ENCODE measurements at regions not wholly inside any gene's neighbourhood (a gene's known extent, or its start where the extent isn't known, plus 50 kb on each side); places are given as distances from the start of the nearest gene placed in this dataset.
"Not testable (repeated sequence)": the region's sequence is repeated elsewhere in the genome, so short reads cannot be mapped to it uniquely, and the experiment has no call there.

DNA sequence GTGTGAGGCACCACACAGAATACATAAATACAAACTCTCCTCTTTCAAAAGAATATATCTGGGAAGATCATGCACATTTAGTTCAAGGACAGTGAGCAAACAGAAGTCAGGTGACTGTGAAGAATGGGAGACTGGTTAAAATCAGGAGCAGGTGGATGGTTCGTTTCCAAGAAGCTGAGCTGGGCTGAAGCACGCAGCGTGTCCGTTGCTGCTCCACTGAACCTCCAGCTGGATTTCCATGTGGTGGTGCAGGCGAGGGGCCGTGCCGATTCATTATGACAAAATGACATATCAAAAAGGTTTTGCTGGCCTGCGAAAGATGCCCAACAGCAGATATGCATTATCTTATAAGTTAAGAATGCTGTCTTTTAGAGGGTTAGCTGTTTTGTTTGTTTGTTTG is 66.0 kb downstream of the OLIG1 start:
- TF ChIP-seq, protein P1, sequence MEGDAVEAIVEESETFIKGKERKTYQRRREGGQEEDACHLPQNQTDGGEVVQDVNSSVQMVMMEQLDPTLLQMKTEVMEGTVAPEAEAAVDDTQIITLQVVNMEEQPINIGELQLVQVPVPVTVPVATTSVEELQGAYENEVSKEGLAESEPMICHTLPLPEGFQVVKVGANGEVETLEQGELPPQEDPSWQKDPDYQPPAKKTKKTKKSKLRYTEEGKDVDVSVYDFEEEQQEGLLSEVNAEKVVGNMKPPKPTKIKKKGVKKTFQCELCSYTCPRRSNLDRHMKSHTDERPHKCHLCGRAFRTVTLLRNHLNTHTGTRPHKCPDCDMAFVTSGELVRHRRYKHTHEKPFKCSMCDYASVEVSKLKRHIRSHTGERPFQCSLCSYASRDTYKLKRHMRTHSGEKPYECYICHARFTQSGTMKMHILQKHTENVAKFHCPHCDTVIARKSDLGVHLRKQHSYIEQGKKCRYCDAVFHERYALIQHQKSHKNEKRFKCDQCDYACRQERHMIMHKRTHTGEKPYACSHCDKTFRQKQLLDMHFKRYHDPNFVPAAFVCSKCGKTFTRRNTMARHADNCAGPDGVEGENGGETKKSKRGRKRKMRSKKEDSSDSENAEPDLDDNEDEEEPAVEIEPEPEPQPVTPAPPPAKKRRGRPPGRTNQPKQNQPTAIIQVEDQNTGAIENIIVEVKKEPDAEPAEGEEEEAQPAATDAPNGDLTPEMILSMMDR (IDR thresholded peaks at IDR 0.05), result no peak
- Histone ChIP-seq H3K9me3 (no peaks in the 10 kb centered on the region), H3K36me3 (no peaks in the 10 kb centered on the region), H3K27me3 (no peaks in the 10 kb centered on the region), H3K4me3 (no peak overlapping the region), H3K4me1 (no peaks in the 10 kb centered on the region), H3K27ac (no peak overlapping the region)
- intact Hi-C loops (cut with DNase I), result no loop called here
- DNase-seq (ENCODE audit: low spot score in 2 of 2), result no peak

DNA sequence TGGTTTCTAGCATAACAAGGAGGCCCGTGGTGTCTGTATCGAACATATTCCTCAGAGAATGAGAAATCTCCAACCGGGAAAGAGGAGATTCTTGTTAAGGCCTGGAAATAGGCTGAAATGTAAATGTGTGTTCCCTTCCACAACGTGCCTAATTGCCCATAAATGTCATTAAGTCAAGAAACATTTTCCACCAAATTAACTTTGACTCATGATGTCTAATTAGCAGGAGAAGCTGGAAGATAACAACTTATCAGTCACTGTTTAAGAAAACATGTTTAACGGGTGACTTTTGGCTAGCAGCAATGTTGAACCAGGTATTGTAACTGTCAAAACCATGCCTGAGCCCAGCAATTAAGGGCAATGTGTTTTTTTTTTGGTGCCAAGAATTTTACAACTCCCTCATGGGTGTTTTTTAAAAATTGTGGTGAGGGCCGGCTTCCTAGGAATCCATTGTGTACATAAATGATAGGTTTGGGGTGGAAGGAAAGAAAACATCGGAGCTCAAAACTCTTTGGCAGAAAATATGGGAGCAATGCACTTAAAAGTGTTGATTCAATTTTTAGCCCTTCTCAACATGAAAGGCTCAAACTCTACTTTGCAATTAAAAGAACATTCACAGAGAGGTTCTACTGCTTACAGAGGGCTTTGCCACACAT is 67.0 kb downstream of the OLIG1 start:
- intact Hi-C loops (cut with DNase I), result no loop called here
- no peak for DNase-seq (ENCODE audit: low spot score in 2 of 2)
- Histone ChIP-seq H3K4me3 (no peak overlapping the region), H3K27ac (no peak overlapping the region), H3K36me3 (no peaks in the 10 kb centered on the region), H3K4me1 (no peaks in the 10 kb centered on the region), H3K27me3 (no peaks in the 10 kb centered on the region), H3K9me3 (no peaks in the 10 kb centered on the region)
- TF ChIP-seq, protein P1 (IDR thresholded peaks at IDR 0.05), result no peak

DNA sequence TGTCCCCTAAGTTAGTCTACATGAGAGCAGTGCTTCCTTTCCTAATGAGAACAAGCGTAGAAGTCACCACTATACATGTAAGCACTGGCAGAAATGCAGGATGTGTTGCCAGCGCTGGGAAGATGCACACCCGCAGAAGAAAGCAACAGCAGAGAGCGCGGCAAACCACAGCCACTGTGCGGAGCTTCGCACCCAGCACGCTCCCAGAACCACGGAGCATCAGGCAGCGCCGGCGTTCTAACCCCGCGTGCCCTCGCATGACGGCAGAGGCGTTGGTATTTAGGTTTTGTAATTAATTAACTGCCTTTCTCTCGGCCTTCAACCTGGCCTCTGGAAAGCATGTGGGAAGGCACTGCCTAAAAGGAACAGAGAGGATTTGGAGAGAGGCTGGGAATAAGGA is 69.1 kb downstream of the OLIG1 start:
- Histone ChIP-seq H3K36me3 (no peaks in the 10 kb centered on the region), H3K4me1 (no peaks in the 10 kb centered on the region), H3K27me3 (no peaks in the 10 kb centered on the region), H3K9me3 (no peaks in the 10 kb centered on the region), H3K4me3 (no peak overlapping the region), H3K27ac (no peak overlapping the region)
- TF ChIP-seq, protein P1 (IDR thresholded peaks at IDR 0.05), result no peak
- intact Hi-C loops (cut with DNase I), result no loop called here
- DNase-seq (ENCODE audit: low spot score in 2 of 2), result no peak

DNA sequence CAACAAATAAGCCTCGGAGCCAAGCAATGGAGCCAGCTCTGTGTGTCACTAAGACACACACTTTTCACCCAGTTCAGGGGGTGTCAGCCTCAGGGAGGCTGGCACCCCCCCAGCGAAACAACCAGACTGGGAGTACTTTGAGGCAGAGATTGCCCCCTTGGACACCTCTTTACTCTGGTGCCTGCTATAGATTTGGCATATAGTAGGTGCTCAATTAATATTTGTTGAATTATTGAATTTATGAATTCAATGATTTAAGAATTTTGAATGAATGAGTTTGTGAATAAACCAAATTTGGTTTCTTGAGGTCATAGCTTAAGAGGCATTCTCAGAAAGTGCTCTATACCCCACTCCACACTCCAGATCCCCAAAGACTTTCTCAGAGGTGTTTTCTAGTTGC is 70.3 kb downstream of the OLIG1 start:
- DNase-seq (ENCODE audit: low spot score in 2 of 2), result no peak
- H3K36me3 ChIP-seq, result no peaks in the 10 kb centered on the region
- no peaks in the 10 kb centered on the region for H3K4me1 ChIP-seq
- intact Hi-C loops (cut with DNase I), result no loop called here
- TF ChIP-seq, protein P1 (IDR thresholded peaks at IDR 0.05), result no peak
- H3K9me3 ChIP-seq, result no peaks in the 10 kb centered on the region
- no peak overlapping the region for H3K4me3 ChIP-seq
- H3K27me3 ChIP-seq, result no peaks in the 10 kb centered on the region
- H3K27ac ChIP-seq, result no peak overlapping the region

DNA sequence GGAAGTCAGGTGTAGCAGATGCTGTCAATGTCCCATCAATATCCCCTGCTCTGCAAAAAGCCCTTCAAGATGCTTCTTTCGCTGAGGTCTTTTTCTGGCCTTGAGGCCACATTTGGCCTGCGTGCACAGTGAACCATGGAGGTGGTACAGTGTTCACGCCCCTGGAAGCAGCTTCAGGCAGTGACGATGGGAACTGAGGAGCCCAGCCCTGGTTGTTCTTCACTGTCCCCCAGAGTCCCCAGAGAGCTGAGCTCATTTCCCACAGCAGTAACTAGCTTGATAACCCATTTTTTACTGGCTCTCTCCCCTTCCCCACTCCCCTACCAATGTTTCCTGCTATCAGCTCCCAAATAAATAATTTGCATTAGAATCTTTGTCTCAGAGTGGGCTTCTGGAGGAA is 76.5 kb downstream of the OLIG1 start:
- intact Hi-C loops (cut with DNase I), result no loop called here
- no peak for DNase-seq (ENCODE audit: low spot score in 2 of 2)
- no peaks in the 10 kb centered on the region for H3K27me3 ChIP-seq
- H3K4me3 ChIP-seq, result no peak overlapping the region
- H3K36me3 ChIP-seq, result no peaks in the 10 kb centered on the region
- no peaks in the 10 kb centered on the region for H3K4me1 ChIP-seq
- no peaks in the 10 kb centered on the region for H3K9me3 ChIP-seq
- H3K27ac ChIP-seq, result no peak overlapping the region
- TF ChIP-seq, protein P1 (IDR thresholded peaks at IDR 0.05), result no peak

DNA sequence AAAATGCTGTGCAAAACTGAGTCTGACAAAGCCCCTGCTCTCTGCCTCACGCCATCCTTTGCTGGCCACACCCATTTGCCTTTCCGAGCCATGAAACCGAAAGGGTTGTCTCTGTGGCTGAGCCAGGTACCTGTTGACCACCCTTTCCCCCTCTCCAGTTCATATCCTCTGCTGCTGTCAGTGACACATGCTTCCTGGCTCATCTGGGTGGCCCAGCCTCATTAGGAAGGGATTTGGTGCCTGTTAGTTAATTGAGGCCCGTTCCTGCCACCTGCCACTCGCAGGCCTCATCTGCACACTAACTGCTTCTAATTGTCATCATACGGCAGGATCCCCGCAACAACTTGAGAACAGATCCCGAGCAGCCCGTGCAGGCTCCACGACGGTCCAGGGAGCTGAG is 79.2 kb downstream of the OLIG1 start:
- TF ChIP-seq, protein P1 (IDR thresholded peaks at IDR 0.05), result no peak
- Histone ChIP-seq H3K36me3 (no peaks in the 10 kb centered on the region), H3K9me3 (no peaks in the 10 kb centered on the region), H3K27me3 (no peaks in the 10 kb centered on the region), H3K27ac (no peak overlapping the region), H3K4me1 (no peaks in the 10 kb centered on the region), H3K4me3 (no peak overlapping the region)
- intact Hi-C loops (cut with DNase I), result no loop called here
- DNase-seq (ENCODE audit: low spot score in 2 of 2), result no peak

DNA sequence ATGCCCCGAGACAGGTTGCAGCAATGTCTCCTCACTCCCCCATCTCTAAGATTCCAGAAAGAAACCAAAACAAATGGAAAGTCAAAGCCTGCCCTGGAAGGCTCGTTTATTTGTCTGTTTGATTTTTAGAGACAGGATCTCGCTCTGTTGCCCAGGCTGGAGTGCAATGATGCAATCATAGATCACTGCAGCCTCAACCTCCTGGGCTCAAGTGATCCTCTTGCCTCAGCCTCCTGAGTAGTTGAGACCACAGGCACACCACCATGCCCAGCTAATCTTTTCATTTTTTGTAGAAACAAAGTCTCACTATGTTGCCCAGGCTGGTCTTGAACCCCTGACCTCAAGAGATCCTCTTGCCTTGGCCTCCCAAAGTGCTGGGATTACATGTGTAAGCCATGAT is 78.8 kb upstream of the IFNAR2 start:
- H3K4me3 ChIP-seq; intact Hi-C loops (cut with DNase I); H3K9me3 ChIP-seq; H3K27me3 ChIP-seq; H3K4me1 ChIP-seq; H3K27ac ChIP-seq; DNase-seq (ENCODE audit: low spot score in 2 of 2); H3K36me3 ChIP-seq: not testable (repeated sequence)

Data from ascending aorta (tissue), 2 donors.